ENCODE measurements at regions not wholly inside any gene's neighbourhood (a gene's known extent, or its start where the extent isn't known, plus 50 kb on each side); places are given as distances from the start of the nearest gene placed in this dataset.

- TF ChIP-seq CTCF (IDR thresholded peaks at IDR 0.05; ENCODE audit: unreplicated experiment) = no peak
- H3K9me3 Mint-ChIP-seq (ENCODE audit: unreplicated experiment) = no peaks in the 10 kb centered on the region
- H3K4me1 Mint-ChIP-seq (ENCODE audit: unreplicated experiment) = peaks cover 2% of the 10 kb centered on the region
- no peak overlapping the region for H3K4me3 Mint-ChIP-seq (ENCODE audit: unreplicated experiment)
- no peak overlapping the region for H3K27ac Mint-ChIP-seq (ENCODE audit: unreplicated experiment)
- H3K36me3 Mint-ChIP-seq (ENCODE audit: low read depth, unreplicated experiment) = no peaks in the 10 kb centered on the region
- H3K27me3 Mint-ChIP-seq (ENCODE audit: unreplicated experiment) = peaks cover 21% of the 10 kb centered on the region
- no peak for DNase-seq (ENCODE audit: low spot score)
Measured at GRCh38 chr10:42939685-42940366, 137.0 kb upstream of the RET start.

- no peak for DNase-seq (ENCODE audit: low spot score)
- no peak overlapping the region for H3K27ac Mint-ChIP-seq (ENCODE audit: unreplicated experiment)
- H3K9me3 Mint-ChIP-seq (ENCODE audit: unreplicated experiment) = no peaks in the 10 kb centered on the region
Measured at GRCh38 chr10:42940487-42941294, 136.2 kb upstream of the RET start.

GRCh38 chr10:42941295-42941644 is 135.6 kb upstream of the RET start:
- peaks cover 19% of the 10 kb centered on the region for H3K27me3 Mint-ChIP-seq (ENCODE audit: unreplicated experiment)

More at GRCh38 chr10:42940487-42941294, 136.2 kb upstream of the RET start:
- Mint-ChIP-seq H3K27me3 (ENCODE audit: unreplicated experiment) (peaks cover 18% of the 10 kb centered on the region), H3K4me3 (ENCODE audit: unreplicated experiment) (no peak overlapping the region), H3K36me3 (ENCODE audit: low read depth, unreplicated experiment) (no peaks in the 10 kb centered on the region), H3K4me1 (ENCODE audit: unreplicated experiment) (peaks cover 2% of the 10 kb centered on the region)
- TF ChIP-seq CTCF (IDR thresholded peaks at IDR 0.05; ENCODE audit: unreplicated experiment) = no peak

GRCh38 chr10:42941790-42942189 is 135.1 kb upstream of the RET start:
- peaks cover 18% of the 10 kb centered on the region for H3K27me3 Mint-ChIP-seq (ENCODE audit: unreplicated experiment)
- H3K27ac Mint-ChIP-seq (ENCODE audit: unreplicated experiment) = no peak overlapping the region
- TF ChIP-seq CTCF (IDR thresholded peaks at IDR 0.05; ENCODE audit: unreplicated experiment) = no peak
- H3K36me3 Mint-ChIP-seq (ENCODE audit: low read depth, unreplicated experiment) = no peaks in the 10 kb centered on the region
- H3K4me1 Mint-ChIP-seq (ENCODE audit: unreplicated experiment) = peaks cover 2% of the 10 kb centered on the region
- DNase-seq (ENCODE audit: low spot score) = no peak
- H3K4me3 Mint-ChIP-seq (ENCODE audit: unreplicated experiment) = no peak overlapping the region
- no peaks in the 10 kb centered on the region for H3K9me3 Mint-ChIP-seq (ENCODE audit: unreplicated experiment)

More at GRCh38 chr10:42941295-42941644, 135.6 kb upstream of the RET start:
- H3K27ac Mint-ChIP-seq (ENCODE audit: unreplicated experiment) = no peak overlapping the region
- no peak overlapping the region for H3K4me3 Mint-ChIP-seq (ENCODE audit: unreplicated experiment)
- no peak for TF ChIP-seq CTCF (IDR thresholded peaks at IDR 0.05; ENCODE audit: unreplicated experiment)
- no peaks in the 10 kb centered on the region for H3K36me3 Mint-ChIP-seq (ENCODE audit: low read depth, unreplicated experiment)
- no peaks in the 10 kb centered on the region for H3K9me3 Mint-ChIP-seq (ENCODE audit: unreplicated experiment)
- H3K4me1 Mint-ChIP-seq (ENCODE audit: unreplicated experiment) = peaks cover 2% of the 10 kb centered on the region
- DNase-seq (ENCODE audit: low spot score) = no peak
